HG02885 (cell line): ENCODE measurements at regions not wholly inside any gene's neighbourhood (a gene's known extent, or its start where the extent isn't known, plus 50 kb on each side); places are given as distances from the start of the nearest gene placed in this dataset.
"Not testable (repeated sequence)": the region's sequence is repeated elsewhere in the genome, so short reads cannot be mapped to it uniquely, and the experiment has no call there.

Source experiments
- ATAC-seq: cut with Tn5 transposase; IDR thresholded peaks from one replicate; pipeline ENCODE4 v1.9.1; 2021; ENCODE audit warnings: mild to moderate bottlenecking; ENCODE audit not compliant: unreplicated experiment, poor library complexity

- no peak for ATAC-seq
Measured at GRCh38 chr7:91443862-91444261, 179.6 kb downstream of the FZD1 start.

- ATAC-seq: no peak
Measured at GRCh38 chr7:91446819-91447218, 182.6 kb downstream of the FZD1 start.

DNA sequence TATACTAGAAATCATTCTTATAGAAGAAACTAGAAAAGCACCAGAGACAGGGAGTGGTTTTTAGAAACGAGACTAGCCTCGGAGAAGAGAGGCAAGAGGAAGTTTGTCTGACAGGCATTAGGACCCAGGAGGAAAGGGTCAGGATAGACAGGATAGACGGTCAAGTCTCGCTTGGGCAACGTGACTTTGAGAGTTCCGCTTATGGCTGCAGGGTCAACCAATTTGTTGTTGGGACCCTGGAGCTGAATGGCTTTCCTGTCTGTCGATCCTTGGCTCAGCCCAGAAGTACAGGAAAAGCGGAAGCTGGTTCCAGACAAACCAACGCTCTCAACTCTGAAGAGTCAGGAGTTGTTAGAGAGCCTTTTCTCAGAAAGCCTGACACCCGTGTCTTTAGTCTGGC lies 191.2 kb downstream of the FZD1 start:
- ATAC-seq: no peak

- ATAC-seq: no peak
Measured at GRCh38 chr7:91457208-91457607, 193.0 kb downstream of the FZD1 start.

- no peak for ATAC-seq
Measured at GRCh38 chr7:91459539-91459938, 195.3 kb downstream of the FZD1 start.

GRCh38 chr7:91462316-91462715 lies 198.1 kb downstream of the FZD1 start:
- ATAC-seq: no peak

DNA sequence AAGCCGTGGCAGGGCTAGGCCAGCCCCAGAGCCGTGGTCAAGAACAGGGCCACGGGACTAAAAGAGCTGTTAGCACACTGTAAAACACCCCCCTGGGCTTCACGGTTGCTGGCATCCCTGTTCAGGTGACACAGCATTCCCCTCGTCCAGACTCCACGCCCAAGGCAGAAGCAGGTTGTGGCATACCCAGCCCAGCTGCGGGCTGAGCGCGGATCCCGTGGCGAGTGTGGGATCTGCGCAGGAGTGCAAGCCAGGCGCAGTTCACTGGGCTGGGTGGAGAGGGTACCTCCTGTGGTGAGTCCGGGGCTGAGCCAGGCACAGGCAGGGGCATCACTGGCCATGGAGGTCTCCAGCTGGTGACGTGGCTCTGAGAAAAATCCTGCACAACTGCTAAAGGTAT lies 199.1 kb downstream of the FZD1 start:
- no peak for ATAC-seq

DNA sequence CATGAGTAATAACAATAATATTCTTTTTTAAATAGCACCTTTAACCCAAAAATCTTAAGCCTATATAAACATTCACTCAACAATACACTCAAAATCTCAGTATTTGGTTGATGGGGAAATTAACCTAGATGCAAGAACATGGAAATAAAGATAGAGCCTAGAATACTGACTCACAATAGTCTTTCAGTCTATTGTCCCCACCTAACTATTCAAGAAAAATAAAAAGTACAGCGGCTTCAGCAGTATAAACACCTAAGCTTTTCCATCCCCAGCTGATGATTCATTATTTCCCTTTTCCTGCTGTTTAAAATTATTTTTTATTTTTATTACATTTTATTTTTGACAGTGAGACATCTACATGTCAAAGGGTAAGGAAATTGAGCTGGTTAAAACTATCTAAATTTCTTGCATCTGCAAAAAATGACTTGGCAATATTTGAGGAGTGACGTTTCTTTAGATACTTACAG lies 201.4 kb downstream of the FZD1 start:
- ATAC-seq: no peak

DNA sequence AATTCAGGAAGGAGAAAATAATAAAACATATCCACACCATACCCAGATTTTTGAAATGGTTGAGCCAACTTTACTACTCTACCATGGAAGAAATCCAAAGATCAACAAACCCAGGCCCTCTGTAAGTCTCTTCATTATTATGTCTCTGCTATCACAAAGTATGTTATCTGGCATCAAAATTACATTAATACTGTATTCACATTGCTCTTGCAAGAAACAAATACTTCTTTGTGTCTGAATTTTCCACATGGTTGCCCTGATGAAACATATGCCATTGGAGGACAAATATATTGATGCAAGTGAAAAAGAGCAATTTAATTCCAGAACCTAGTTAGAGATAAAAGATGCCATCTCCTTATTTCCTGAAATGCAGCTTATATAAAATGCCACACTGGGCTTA lies 204.0 kb downstream of the FZD1 start:
- ATAC-seq: no peak

DNA sequence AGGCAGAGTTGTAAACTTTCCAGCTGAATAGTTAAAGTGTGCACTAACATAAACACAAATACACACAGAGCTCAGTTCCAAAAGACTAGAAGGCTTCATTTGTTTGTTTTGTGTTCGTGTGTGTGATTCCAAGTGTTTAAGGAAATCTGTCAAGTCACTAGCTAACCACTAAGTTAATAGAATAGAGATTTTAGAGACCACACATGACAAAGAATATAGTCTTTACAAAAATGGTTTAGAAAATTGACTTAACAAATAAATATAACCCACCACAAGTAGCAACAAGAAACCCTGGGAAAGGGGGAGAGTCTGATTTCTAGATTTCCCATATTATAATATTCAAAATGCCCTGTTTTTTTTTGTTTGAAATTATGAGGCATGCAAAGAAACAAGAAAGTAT lies 209.4 kb downstream of the FZD1 start:
- no peak for ATAC-seq

- ATAC-seq: no peak
Measured at GRCh38 chr7:91474074-91474473, 209.8 kb downstream of the FZD1 start.

GRCh38 chr7:91480470-91480869 lies 216.2 kb downstream of the FZD1 start:
- ATAC-seq: not testable (repeated sequence)

- no peak for ATAC-seq
Measured at GRCh38 chr7:91491868-91492267, 227.6 kb downstream of the FZD1 start.

- ATAC-seq: no peak
Measured at GRCh38 chr7:91492317-91492716, 228.1 kb downstream of the FZD1 start.

- no peak for ATAC-seq
Measured at GRCh38 chr7:91492773-91493172, 228.5 kb downstream of the FZD1 start.

DNA sequence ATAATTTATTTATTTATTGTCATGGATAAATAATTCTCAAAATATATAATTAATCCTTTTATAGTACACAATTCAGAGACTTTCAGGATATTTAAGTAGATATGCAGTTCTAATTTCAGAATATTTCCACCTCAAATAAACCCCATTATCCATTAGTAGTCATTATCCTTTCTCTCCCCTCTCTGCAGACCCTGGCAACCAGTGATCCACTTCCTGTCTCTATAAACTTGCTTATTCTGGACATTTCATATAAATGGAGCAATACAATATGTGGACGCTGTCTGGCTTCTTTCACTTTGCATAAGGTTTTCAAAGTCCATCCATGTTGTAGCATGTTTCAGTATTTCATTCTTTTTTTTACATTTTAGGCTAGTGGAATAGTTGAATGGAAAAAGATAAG lies 230.2 kb downstream of the FZD1 start:
- ATAC-seq: no peak

DNA sequence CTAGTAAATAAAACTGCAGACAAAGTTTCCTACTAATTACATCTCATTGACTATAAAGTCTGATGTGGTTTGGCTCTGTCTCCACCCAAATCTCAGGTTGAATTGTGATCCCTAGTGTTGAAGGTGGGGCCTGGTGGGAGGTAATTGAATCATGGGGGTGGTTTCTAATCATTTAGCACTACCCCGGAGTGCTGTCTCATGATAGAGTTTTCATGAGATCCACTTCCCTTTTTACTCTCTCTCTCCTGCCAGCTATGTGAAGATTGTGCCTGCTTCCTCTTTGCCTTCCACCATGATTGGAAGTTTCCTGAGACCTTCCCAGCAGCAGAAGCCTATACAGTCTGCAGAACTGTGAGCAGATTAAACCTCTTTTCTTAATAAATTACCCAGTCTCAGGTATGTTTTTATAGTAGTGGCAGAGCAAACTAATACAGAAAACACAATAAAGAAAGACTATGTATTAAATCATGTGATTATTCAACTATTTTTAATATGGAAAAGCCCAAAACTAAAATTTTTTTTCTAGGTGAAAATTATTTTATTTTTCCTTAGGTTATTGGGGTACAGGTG lies 232.1 kb downstream of the FZD1 start:
- no peak for ATAC-seq

DNA sequence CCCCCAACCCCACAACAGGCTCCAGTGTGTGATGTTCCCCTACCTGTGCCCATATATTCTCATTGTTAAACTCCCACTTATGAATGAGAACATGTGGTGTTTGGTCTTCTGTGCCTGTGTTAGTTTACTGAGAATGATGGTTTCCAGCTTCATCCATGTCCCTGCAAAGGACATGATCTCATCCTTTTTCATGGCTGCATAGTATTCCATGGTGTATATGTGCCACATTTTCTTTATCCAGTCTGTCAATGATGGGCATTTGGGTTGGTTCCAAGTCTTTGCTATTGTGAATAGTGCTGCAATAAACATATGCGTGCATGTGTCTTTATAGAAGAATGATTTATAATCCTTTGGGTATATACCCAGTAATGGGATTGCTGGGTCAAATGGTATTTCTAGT lies 233.0 kb downstream of the FZD1 start:
- not testable (repeated sequence) for ATAC-seq

GRCh38 chr7:91503934-91504555 lies 239.8 kb downstream of the FZD1 start:
- ATAC-seq: no peak

DNA sequence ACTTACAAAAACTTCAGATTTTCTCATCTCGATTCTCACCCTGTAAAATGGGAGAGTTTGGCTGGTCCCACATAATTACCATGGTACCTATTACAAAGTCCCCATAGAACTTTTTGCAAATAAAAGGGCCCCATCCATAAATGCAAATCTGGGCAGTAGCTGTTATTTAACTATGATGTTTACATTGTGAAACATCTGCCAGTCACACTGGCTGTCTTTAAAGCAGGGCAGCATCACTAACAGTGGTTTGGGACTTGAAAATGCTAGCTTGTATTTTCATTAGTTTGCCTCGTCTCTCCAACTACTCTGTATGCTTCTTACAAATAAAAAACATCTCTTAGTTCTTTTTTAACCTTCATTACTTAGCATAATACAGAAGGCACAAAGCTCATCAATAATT lies 240.7 kb downstream of the FZD1 start:
- ATAC-seq: no peak

GRCh38 chr7:91506966-91507365 lies 242.7 kb downstream of the FZD1 start:
- not testable (repeated sequence) for ATAC-seq

GRCh38 chr7:91511861-91512260 lies 247.6 kb downstream of the FZD1 start:
- ATAC-seq: not testable (repeated sequence)
